ENCODE measurements at regions not wholly inside any gene's neighbourhood (a gene's known extent, or its start where the extent isn't known, plus 50 kb on each side); places are given as distances from the start of the nearest gene placed in this dataset.

- no peak for TF ChIP-seq EZH2 (IDR thresholded peaks at IDR 0.05; ENCODE audit: borderline replicate concordance, low read depth, low read length, severe bottlenecking)
- TF ChIP-seq, protein P1, sequence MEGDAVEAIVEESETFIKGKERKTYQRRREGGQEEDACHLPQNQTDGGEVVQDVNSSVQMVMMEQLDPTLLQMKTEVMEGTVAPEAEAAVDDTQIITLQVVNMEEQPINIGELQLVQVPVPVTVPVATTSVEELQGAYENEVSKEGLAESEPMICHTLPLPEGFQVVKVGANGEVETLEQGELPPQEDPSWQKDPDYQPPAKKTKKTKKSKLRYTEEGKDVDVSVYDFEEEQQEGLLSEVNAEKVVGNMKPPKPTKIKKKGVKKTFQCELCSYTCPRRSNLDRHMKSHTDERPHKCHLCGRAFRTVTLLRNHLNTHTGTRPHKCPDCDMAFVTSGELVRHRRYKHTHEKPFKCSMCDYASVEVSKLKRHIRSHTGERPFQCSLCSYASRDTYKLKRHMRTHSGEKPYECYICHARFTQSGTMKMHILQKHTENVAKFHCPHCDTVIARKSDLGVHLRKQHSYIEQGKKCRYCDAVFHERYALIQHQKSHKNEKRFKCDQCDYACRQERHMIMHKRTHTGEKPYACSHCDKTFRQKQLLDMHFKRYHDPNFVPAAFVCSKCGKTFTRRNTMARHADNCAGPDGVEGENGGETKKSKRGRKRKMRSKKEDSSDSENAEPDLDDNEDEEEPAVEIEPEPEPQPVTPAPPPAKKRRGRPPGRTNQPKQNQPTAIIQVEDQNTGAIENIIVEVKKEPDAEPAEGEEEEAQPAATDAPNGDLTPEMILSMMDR (IDR thresholded peaks at IDR 0.05; ENCODE audit: borderline replicate concordance, extremely low read depth, low read length, poor library complexity, severe bottlenecking): no peak
Observed at GRCh38 chr1:61618193-61618592, 106.7 kb downstream of the TM2D1 start.

Data from DND-41 (cell line).